DOHH2 (cell line): ENCODE measurements at regions not wholly inside any gene's neighbourhood (a gene's known extent, or its start where the extent isn't known, plus 50 kb on each side); places are given as distances from the start of the nearest gene placed in this dataset.

ENCODE experiments used
- EZH2phosphoT487 ChIP-seq: fragments of 200-600 bp; sonication (generic); IDR thresholded peaks from 2 replicates; pipeline ENCODE4 v1.6.1; 2017; ENCODE audit warnings: borderline replicate concordance, mild to moderate bottlenecking, antibody characterized with exemption, low read length, moderate library complexity, mixed read lengths
- TF ChIP-seq, protein P1 (sequence below): fragments of 200-600 bp; sonication (generic); IDR thresholded peaks from one replicate; pipeline ENCODE4 v1.5.1; 2014; ENCODE audit warnings: antibody characterized with exemption, mild to moderate bottlenecking, low read depth, low read length; ENCODE audit not compliant: poor library complexity, severe bottlenecking

DNA sequence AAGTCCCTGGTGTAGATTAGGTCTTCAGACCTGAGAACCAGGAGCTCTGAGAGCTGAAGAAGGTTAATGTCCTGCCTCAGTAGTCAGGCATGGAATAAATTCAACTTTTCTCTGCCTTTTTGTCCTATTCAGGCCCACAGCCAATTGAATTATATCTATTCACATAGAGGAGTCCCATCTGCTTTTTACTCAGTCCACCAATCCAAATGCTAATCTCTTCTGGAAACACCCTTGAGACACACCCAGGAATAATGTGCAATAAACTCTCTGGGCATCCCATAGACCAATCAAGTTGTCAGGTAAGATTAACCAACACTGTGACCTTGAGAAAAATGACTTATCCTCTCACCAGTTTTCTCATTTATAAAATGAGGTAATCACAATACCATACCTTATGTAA is 129.4 kb downstream of the MEX3B start:
- TF ChIP-seq, protein P1, sequence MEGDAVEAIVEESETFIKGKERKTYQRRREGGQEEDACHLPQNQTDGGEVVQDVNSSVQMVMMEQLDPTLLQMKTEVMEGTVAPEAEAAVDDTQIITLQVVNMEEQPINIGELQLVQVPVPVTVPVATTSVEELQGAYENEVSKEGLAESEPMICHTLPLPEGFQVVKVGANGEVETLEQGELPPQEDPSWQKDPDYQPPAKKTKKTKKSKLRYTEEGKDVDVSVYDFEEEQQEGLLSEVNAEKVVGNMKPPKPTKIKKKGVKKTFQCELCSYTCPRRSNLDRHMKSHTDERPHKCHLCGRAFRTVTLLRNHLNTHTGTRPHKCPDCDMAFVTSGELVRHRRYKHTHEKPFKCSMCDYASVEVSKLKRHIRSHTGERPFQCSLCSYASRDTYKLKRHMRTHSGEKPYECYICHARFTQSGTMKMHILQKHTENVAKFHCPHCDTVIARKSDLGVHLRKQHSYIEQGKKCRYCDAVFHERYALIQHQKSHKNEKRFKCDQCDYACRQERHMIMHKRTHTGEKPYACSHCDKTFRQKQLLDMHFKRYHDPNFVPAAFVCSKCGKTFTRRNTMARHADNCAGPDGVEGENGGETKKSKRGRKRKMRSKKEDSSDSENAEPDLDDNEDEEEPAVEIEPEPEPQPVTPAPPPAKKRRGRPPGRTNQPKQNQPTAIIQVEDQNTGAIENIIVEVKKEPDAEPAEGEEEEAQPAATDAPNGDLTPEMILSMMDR = no peak
- TF ChIP-seq EZH2phosphoT487 = no peak
